Stimulated activated CD8-positive, alpha-beta memory T cell treated with anti-CD3 and anti-CD28 coated beads, Interleukin-12 subunit alpha, Interleukin-12 subunit beta, amount 100 ng/mL, for 1 hour (primary cell): ENCODE measurements at regions not wholly inside any gene's neighbourhood (a gene's known extent, or its start where the extent isn't known, plus 50 kb on each side); places are given as distances from the start of the nearest gene placed in this dataset.

Experiments
- DNase-seq: peaks from one replicate; pipeline ENCODE4 v3.0.0-alpha.2; 2020; ENCODE audit warnings: low read depth

GRCh38 chr4:164700471-164700870 lies 53.5 kb upstream of the SMIM31 start:
- no peak for DNase-seq

DNA sequence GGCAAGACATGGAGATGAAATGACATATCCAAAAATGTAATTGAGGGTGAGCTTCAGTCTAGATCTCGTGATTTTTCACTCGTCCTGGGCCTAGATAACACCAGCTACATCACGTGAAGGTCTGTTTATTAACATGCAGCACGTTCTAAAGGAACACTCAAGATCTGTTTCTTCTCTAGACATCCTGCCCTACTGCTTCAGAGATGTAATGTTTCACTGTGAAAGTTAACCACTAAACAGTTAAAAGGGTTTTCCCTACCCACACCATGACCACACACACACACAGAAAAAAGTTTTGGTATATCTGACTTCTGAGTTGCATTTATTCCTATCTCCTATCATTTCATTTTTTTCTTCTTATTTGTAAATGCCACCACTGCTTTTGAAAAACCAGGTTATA lies 52.3 kb upstream of the SMIM31 start:
- DNase-seq: no peak
